ENCODE measurements at regions not wholly inside any gene's neighbourhood (a gene's known extent, or its start where the extent isn't known, plus 50 kb on each side); places are given as distances from the start of the nearest gene placed in this dataset.
A peak's percentile ranks its signal among the peaks of the same experiment; 100 is the strongest.

DNA sequence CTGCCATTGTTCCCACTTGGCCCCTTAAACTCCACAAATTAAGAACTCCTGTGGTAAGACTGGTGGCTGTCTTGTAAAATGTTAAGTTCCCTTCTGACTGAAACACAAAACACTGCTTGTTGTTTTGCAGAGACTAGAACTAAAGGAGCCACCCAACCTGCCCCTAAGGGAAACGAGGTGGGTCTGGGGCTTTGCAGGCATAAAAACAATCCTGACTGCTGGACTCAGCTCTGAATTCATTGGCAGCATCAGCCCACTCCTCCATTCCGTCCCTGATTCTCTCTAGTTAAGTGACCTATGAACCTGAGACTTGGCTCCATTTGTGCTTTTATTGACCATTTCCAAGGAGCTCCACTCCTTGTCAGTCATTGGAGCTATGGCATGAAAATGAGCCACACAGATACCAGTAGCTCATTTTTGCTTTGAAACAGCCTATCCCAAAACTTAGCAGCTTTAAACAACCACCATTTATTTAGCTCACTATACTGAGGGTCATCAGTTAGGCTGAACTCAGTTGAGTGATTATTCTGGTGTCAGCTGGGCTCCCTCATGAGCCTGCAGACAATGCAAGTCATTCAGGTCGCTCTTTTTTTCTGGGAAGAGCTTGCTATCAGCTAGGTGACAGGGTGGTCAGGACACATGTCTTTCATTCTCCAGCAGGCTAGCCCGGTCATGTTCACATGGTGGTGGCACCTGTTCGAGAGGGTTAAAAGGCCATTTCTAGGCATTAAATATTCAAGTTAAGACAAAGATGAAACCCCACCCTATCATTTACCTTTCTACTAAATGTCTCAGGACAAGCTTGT is 175.1 kb upstream of the CTNNB1 start:
- Histone ChIP-seq H3K23ac (ENCODE audit: insufficient read length) (no peak overlapping the region), H3K9me3 (ENCODE audit: insufficient read depth in 2 of 2, low read depth in 1 of 2, low read length in 1 of 2) (no peaks in the 10 kb centered on the region), H3K27ac (ENCODE audit: low read depth, low read length) (no peak overlapping the region), H3K56ac (replicated peaks; ENCODE audit: insufficient read length, low read depth, low read length) (no peak overlapping the region), H3K79me2 (ENCODE audit: control insufficient read depth in 1 of 2, insufficient read depth in 2 of 2, low read length in 2 of 2) (no peaks in the 10 kb centered on the region), H3K18ac (ENCODE audit: extremely low read depth, low read length) (no peak overlapping the region), H4K20me1 (replicated peaks in 1 of 2; ENCODE audit: control insufficient read depth in 1 of 2, insufficient read depth in 2 of 2, low read length in 2 of 2) (no peaks in the 10 kb centered on the region), H3K4me3 (ENCODE audit: extremely low read depth in 1 of 4, insufficient read depth in 2 of 4, low read depth in 3 of 4, low read length in 4 of 4) (no peak overlapping the region), H4K5ac (ENCODE audit: insufficient read length, low read depth, low read length) (no peak overlapping the region), H4K91ac (replicated peaks; ENCODE audit: insufficient read length, low read length) (no peak overlapping the region), H4K8ac (ENCODE audit: extremely low read depth, insufficient read depth, low read length) (no peak overlapping the region), H2BK120ac (replicated peaks; ENCODE audit: low read depth, low read length) (no peak overlapping the region), H3K36me3 (ENCODE audit: control insufficient read depth in 2 of 4, insufficient read depth in 4 of 4, low read length in 3 of 4) (no peaks in the 10 kb centered on the region), H3K23me2 (ENCODE audit: low read depth, low read length) (no peaks in the 10 kb centered on the region), H2AK5ac (ENCODE audit: low read depth, low read length) (no peak overlapping the region; the same call in 1 of the 2 replicates), H3K4ac (replicated peaks; ENCODE audit: insufficient read length, low read depth, low read length) (peak overlapping the region; percentile 65), H2BK12ac (ENCODE audit: low read depth, low read length) (no peak overlapping the region), H3K4me2 (ENCODE audit: insufficient read depth in 1 of 2, low read depth in 2 of 2, low read length in 2 of 2) (no peak overlapping the region), H3K79me1 (ENCODE audit: low read depth, low read length) (no peaks in the 10 kb centered on the region), H2BK15ac (ENCODE audit: low read length) (no peak overlapping the region), H3K14ac (ENCODE audit: insufficient read length) (no peak overlapping the region), H2BK5ac (ENCODE audit: low read depth, low read length) (no peak overlapping the region), H3K9ac (replicated peaks in 1 of 4; ENCODE audit: extremely low read depth in 1 of 4, low read depth in 3 of 4, low read length in 3 of 4) (no peak overlapping the region), H2BK20ac (ENCODE audit: low read length) (no peak overlapping the region), H3K27me3 (replicated peaks in 1 of 4; ENCODE audit: control insufficient read depth in 3 of 4, extremely low read depth in 1 of 4, insufficient read depth in 3 of 4, low read length in 3 of 4) (peaks cover 0 to 1% (median 0%) of the 10 kb centered on the region in 4 experiments; a peak in 1 of 7 replicates), H3K4me1 (replicated peaks in 1 of 4; ENCODE audit: control insufficient read depth in 3 of 4, insufficient read depth in 4 of 4, low read length in 3 of 4) (no peaks in the 10 kb centered on the region), H2AFZ (ENCODE audit: low read length) (no peak overlapping the region; the same call in 1 of the 2 replicates)
- ChIA-PET POLR2A (ENCODE audit: partially characterized antibody) (interaction anchor here (0.5 kb wide), 1 partner anchor 447 kb away, joined by 4 read pairs; no protein-coding TSS in a partner anchor), CTCF (ENCODE audit: partially characterized antibody) (interaction anchor here (0.6 to 1.2 kb wide), 6 partner anchors 10 to 443 kb away, joined by 3 read pairs; no protein-coding TSS in a partner anchor)
- 66% methylated on average over 5 of the region's 5 CpGs; no CpG with 5 or more reads in 1 of the 2 experiments for WGBS, 2 experiments (ENCODE audit: extremely low coverage in 1 of 2, insufficient coverage in 1 of 2, insufficient read length in 1 of 2, insufficient replicate concordance in 2 of 2, low coverage in 1 of 2, low lambda C conversion rate in 2 of 2, missing lambda C conversion rate in 1 of 2)
- FAIRE-seq, result no peak
- DNase-seq (ENCODE audit: low read depth in 1 of 2, low spot score in 2 of 2), result no peak
- TF ChIP-seq TEAD4 (IDR thresholded peaks at IDR 0.05; ENCODE audit: low read depth, low read length) (no peak), SIRT6 (IDR thresholded peaks at IDR 0.05; ENCODE audit: low read length) (no peak), SP4 (IDR thresholded peaks at IDR 0.05; ENCODE audit: low read length) (no peak), SIN3A (conservative IDR thresholded peaks at IDR 0.05 in 1 of 2, IDR thresholded peaks at IDR 0.05 in 1 of 2; ENCODE audit: low read depth in 1 of 2, low read length in 2 of 2) (no peak), NANOG (IDR thresholded peaks at IDR 0.05; ENCODE audit: insufficient read depth, low read depth, low read length, poor library complexity, severe bottlenecking) (no peak), SP1 (IDR thresholded peaks at IDR 0.05; ENCODE audit: low read depth, low read length) (no peak), ASH2L (IDR thresholded peaks at IDR 0.05; ENCODE audit: low read length) (no peak), KDM5A (IDR thresholded peaks at IDR 0.05; ENCODE audit: low read length) (no peak), RFX5 (IDR thresholded peaks at IDR 0.05; ENCODE audit: borderline replicate concordance, low read depth, low read length) (no peak), BCL11A (IDR thresholded peaks at IDR 0.05; ENCODE audit: low read depth in 2 of 2, low read length in 2 of 2) (no peak), SRF (IDR thresholded peaks at IDR 0.05; ENCODE audit: low read depth, low read length) (no peak), BACH1 (IDR thresholded peaks at IDR 0.05; ENCODE audit: low read length) (no peak)
- TF ChIP-seq, protein P1, sequence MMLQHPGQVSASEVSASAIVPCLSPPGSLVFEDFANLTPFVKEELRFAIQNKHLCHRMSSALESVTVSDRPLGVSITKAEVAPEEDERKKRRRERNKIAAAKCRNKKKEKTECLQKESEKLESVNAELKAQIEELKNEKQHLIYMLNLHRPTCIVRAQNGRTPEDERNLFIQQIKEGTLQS (IDR thresholded peaks at IDR 0.05; ENCODE audit: insufficient read depth, low read depth, low read length), result no peak
